ENCODE measurements at regions not wholly inside any gene's neighbourhood (a gene's known extent, or its start where the extent isn't known, plus 50 kb on each side); places are given as distances from the start of the nearest gene placed in this dataset.
"Not testable (repeated sequence)": the region's sequence is repeated elsewhere in the genome, so short reads cannot be mapped to it uniquely, and the experiment has no call there.

GRCh38 chr16:26386096-26386495 lies 680.6 kb upstream of the C16orf82 start:
- intact Hi-C loops (cut with micrococcal nuclease) = no loop called here

- intact Hi-C loops (cut with micrococcal nuclease) = no loop called here
Observed at GRCh38 chr16:26391833-26392232, 674.9 kb upstream of the C16orf82 start.

DNA sequence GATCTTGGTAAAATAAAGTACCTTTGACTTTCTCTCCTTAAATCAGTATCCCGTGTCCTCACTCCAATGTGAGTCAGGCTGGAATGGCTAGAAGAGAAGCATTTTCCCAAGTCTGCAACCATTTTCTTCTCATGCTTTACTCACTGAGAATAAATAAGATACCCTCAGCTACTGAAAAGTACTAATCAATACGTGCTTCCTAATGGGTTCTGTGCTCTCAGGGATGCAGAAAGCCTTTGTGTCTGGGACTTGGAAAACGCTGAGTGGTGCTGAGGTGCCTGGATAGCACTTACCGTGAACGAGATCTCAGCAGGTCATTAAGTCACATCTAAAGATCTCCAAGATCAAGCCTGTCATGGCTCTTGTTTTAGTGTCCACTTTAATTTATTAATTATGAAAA lies 672.3 kb upstream of the C16orf82 start:
- intact Hi-C loops (cut with micrococcal nuclease) = no loop called here

- intact Hi-C loops (cut with micrococcal nuclease) = no loop called here
Observed at GRCh38 chr16:26395700-26396099, 671.0 kb upstream of the C16orf82 start.

DNA sequence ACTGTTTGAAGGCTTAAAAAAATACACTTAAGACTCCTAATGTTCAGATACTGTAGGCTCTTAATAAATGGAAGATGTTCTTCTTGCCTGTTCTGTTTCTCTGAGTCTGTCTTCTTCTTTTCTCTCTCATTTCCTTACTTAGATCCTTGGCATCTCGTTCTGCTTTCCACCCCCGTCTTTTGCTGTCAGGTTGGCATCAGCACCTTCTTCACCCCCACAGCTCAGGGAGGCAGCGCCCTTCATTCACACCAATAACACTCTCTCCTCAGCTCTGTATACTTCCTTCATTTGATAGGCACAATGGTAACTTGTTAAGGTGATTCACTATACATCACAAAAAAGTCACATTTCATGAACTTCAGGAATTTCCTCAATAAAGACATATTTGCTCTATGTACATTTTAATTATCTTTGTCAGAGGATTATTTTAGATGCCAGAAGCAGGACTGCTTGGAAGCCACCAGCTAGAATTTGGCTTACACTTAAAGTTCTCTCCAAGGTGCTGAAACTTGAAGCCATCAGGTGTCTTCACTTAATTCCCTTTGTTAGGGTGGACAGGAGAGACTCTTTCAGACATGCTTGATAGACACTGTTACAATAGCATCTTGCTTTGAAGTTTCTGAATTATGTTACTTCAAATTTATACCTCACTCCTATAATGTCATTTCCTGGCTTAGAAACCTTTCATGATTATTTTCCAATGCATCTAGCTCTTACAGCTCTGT lies 670.1 kb upstream of the C16orf82 start:
- intact Hi-C loops (cut with micrococcal nuclease) = no loop called here

DNA sequence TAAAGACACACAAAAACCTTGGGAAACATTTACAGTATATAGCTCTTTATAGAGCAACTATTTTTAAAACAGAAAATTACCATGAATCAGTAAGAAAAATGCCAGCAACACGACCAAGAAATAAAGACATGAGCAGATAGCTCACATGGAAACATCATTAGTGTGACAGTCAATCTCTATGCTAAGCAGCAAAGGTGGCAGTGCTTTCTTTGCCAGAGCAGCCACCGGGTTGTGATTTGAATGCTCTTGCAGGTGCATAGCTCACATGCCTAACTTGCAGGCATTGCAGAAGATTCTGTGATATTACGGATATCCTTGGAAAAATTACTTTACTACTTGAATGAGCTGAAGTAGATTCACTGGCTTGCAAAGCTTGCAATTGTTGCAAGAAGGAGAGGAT lies 652.9 kb upstream of the C16orf82 start:
- intact Hi-C loops (cut with micrococcal nuclease) = no loop called here

GRCh38 chr16:26419458-26419857 lies 647.3 kb upstream of the C16orf82 start:
- intact Hi-C loops (cut with micrococcal nuclease) = not testable (repeated sequence)

GRCh38 chr16:26430618-26431017 lies 636.1 kb upstream of the C16orf82 start:
- intact Hi-C loops (cut with micrococcal nuclease) = no loop called here

DNA sequence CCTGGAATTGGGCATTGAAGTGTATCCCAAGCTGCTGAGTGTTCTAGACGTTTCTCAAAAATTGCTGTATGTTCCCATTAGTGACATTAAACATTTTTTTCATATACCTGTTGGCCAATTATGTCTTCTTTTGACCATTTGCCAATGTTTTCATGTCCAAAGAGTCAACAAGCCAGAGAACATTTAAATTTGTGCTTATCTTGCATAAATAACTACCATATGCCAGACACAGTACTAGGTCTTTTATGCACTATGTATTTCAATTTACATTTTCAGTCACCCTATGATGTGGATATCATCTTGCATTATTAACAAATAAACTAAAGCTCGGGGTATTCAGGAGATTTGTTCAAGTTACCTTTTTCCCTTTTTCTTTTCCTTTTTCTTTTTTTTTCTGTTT lies 632.9 kb upstream of the C16orf82 start:
- intact Hi-C loops (cut with micrococcal nuclease) = no loop called here

- intact Hi-C loops (cut with micrococcal nuclease) = no loop called here
Observed at GRCh38 chr16:26441178-26441577, 625.5 kb upstream of the C16orf82 start.

GRCh38 chr16:26442321-26442720 lies 624.4 kb upstream of the C16orf82 start:
- intact Hi-C loops (cut with micrococcal nuclease) = no loop called here

- intact Hi-C loops (cut with micrococcal nuclease) = no loop called here
Observed at GRCh38 chr16:26447570-26447969, 619.2 kb upstream of the C16orf82 start.

GRCh38 chr16:26453215-26453614 lies 613.5 kb upstream of the C16orf82 start:
- intact Hi-C loops (cut with micrococcal nuclease) = no loop called here

DNA sequence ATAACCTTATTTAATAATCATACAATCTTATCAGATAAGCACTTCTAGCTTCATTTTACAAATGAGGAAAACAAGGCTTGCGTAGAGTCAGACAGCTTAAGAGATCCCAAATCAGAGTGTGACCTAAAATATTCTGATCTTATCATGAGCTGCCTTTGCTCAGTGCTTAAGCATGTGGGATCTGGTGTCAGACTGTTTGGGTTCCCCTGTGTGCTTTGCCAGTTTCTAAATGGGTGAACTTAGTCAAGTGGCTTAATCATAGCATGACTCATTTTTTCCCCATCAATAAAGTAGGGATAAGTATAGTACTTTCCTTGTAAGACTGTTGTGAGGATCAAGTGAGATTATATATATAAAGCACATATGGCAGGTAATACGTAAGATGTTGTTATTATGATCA lies 612.6 kb upstream of the C16orf82 start:
- intact Hi-C loops (cut with micrococcal nuclease) = no loop called here

DNA sequence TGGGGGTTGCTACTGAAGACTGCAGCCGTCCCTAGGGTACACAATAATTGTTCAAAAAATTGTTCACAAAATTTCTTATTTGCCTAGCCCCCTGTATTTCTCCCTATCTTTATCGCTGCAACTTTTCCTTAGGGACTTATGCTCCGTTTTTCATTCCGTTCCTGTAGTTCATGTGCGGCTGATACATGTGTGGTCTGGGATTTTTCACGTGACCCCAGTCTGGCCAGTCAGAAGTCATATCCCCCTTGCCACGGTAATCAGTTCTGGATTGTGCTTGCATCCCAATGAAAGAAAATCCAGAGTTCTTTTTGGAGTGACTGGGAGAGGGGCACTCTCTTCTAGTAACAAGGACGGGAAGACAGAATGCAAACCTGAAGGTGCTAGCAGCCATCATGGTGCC lies 610.7 kb upstream of the C16orf82 start:
- intact Hi-C loops (cut with micrococcal nuclease) = no loop called here

- intact Hi-C loops (cut with micrococcal nuclease) = no loop called here
Observed at GRCh38 chr16:26457095-26457494, 609.6 kb upstream of the C16orf82 start.

DNA sequence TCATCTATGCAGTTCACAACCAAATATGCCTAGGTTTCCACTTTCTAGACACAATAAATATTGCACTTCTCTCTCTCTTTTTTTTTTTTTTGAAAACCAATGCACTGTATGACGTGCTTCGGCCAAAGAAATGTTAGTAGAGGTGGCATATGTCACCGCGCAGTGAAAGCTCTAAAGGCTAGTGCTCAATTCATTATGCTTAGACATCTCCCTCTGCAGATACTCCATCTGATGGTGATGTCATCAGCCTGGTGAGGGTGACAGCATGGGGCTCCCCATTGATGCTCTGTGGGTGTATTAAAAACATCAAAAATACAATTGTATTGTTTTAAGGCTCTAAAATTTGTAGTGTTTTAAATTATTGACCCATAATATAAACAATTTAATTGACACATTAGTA lies 608.8 kb upstream of the C16orf82 start:
- intact Hi-C loops (cut with micrococcal nuclease) = no loop called here

DNA sequence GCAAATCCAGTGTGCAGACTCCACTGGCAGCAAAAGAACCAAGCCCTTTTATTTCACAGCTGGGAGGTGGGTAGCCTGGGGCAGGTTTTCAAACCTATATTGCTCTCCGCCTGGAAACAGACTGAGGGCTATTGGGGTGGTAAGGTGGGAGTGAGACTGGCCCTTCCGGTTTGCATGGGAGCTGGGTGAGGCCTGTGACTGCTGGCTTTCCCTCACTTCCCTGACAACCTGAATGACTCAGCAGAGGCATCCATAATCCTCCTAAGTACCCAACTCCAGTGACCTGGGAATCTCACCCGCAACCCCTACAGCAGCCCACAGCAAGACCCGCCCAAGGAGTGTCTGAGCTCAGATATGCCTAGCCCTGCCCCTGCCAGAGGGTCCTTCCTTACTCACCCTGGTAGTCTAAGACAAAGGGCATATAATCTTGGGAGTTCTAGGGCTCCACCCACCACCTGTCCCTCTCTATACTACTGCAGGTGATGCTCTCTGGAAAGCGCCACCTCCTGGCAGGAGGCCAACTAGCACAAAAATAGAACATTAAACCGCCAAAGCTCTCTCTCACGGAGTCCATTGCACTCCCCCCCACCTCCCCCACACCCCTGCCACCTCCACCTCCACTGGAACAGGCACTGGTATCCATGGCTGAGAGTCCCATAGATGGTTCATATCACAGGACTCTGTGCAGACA lies 602.0 kb upstream of the C16orf82 start:
- intact Hi-C loops (cut with micrococcal nuclease) = no loop called here

DNA sequence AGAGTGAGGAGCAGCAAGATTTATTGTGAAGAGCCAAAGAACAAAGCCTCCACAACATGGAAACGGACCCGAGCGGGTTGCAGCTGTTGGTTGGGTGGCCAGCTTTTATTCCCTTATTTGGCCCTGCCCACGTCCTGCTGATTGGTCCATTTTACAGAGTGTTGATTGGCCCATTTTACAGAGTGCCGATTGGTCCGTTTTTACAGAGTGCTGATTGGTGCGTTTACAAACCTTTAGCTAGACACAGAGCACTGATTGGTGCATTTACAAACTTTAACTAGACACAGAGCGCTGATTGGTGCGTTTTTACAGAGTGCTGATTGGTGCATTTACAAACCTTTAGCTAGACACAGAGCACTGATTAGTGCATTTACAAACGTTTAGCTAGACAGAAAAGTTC lies 592.3 kb upstream of the C16orf82 start:
- intact Hi-C loops (cut with micrococcal nuclease) = not testable (repeated sequence)

- intact Hi-C loops (cut with micrococcal nuclease) = no loop called here
Observed at GRCh38 chr16:26475596-26475995, 591.1 kb upstream of the C16orf82 start.

- intact Hi-C loops (cut with micrococcal nuclease) = no loop called here
Observed at GRCh38 chr16:26491101-26491670, 575.5 kb upstream of the C16orf82 start.

DNA sequence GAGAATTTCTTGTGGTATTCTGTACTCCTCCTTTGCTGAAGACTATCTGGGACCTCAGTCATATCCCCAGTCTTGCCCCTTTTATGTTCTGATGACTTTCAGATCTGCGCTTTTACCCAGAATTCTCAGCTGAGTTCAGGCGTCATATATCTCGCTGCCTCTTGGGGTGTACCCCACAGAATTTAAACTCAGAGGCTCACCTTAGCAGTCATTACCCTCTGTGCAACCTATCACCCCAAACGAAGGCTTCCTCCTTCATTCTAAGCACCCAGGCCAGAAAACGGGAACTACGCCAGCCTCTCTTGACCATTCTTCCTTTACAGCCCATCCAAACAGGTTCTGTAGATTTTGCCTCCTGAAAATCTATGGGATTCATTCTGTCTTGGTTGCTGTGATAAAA lies 574.8 kb upstream of the C16orf82 start:
- intact Hi-C loops (cut with micrococcal nuclease) = no loop called here

GRCh38 chr16:26493751-26494150 lies 573.0 kb upstream of the C16orf82 start:
- intact Hi-C loops (cut with micrococcal nuclease) = no loop called here
